Osteocyte (in vitro differentiated cells): ENCODE measurements at regions not wholly inside any gene's neighbourhood (a gene's known extent, or its start where the extent isn't known, plus 50 kb on each side); places are given as distances from the start of the nearest gene placed in this dataset.

Experiments
- DNase-seq: peaks from one replicate; pipeline ENCODE4 v3.0.0; 2021; ENCODE audit warnings: mixed read lengths; ENCODE audit not compliant: unreplicated experiment; ENCODE audit errors: extremely low spot score
- H3K27ac Mint-ChIP-seq: one replicate; pipeline ENCODE4 v1.8.0; 2021; ENCODE audit warnings: mild to moderate bottlenecking, mixed read lengths; ENCODE audit not compliant: unreplicated experiment
- H3K27me3 Mint-ChIP-seq: one replicate; pipeline ENCODE4 v1.8.0; 2021; ENCODE audit warnings: mixed read lengths; ENCODE audit not compliant: unreplicated experiment
- H3K36me3 Mint-ChIP-seq: one replicate; pipeline ENCODE4 v1.8.0; 2021; ENCODE audit warnings: mixed read lengths; ENCODE audit not compliant: unreplicated experiment
- H3K4me1 Mint-ChIP-seq: one replicate; pipeline ENCODE4 v1.8.0; 2021; ENCODE audit warnings: mixed read lengths; ENCODE audit not compliant: unreplicated experiment
- H3K4me3 Mint-ChIP-seq: one replicate; pipeline ENCODE4 v1.8.0; 2021; ENCODE audit warnings: mild to moderate bottlenecking, moderate library complexity, mixed read lengths; ENCODE audit not compliant: unreplicated experiment
- H3K9me3 Mint-ChIP-seq: one replicate; pipeline ENCODE4 v1.8.0; 2021; ENCODE audit warnings: mixed read lengths; ENCODE audit not compliant: unreplicated experiment
- CTCF ChIP-seq: fragments of 200-600 bp; sonication (generic); IDR thresholded peaks from 2 replicates; pipeline ENCODE4 v1.5.0; 2021; ENCODE audit warnings: antibody characterized with exemption, mild to moderate bottlenecking, moderate library complexity

GRCh38 chr6:9978480-9978879, 436.4 kb downstream of the TFAP2A start:
- no peak overlapping the region for H3K27ac Mint-ChIP-seq
- DNase-seq, result no peak
- H3K4me3 Mint-ChIP-seq, result no peak overlapping the region
- no peaks in the 10 kb centered on the region for H3K4me1 Mint-ChIP-seq
- H3K36me3 Mint-ChIP-seq, result no peaks in the 10 kb centered on the region
- H3K27me3 Mint-ChIP-seq, result peaks cover 3% of the 10 kb centered on the region
- peaks cover 2% of the 10 kb centered on the region for H3K9me3 Mint-ChIP-seq
- TF ChIP-seq CTCF, result no peak

- Mint-ChIP-seq H3K27me3 (peaks cover 3% of the 10 kb centered on the region), H3K9me3 (no peaks in the 10 kb centered on the region), H3K4me3 (no peak overlapping the region), H3K4me1 (no peaks in the 10 kb centered on the region), H3K27ac (no peak overlapping the region), H3K36me3 (no peaks in the 10 kb centered on the region)
- no peak for TF ChIP-seq CTCF
- DNase-seq, result no peak
Measured at GRCh38 chr6:9977411-9977810, 437.5 kb downstream of the TFAP2A start.

- TF ChIP-seq CTCF, result no peak
- Mint-ChIP-seq H3K4me3 (no peak overlapping the region), H3K27me3 (no peaks in the 10 kb centered on the region), H3K9me3 (no peaks in the 10 kb centered on the region), H3K36me3 (no peaks in the 10 kb centered on the region), H3K27ac (no peak overlapping the region), H3K4me1 (no peaks in the 10 kb centered on the region)
- DNase-seq, result no peak
Measured at GRCh38 chr6:9961646-9962045, 453.2 kb downstream of the TFAP2A start.

GRCh38 chr6:9957215-9957759, 457.6 kb downstream of the TFAP2A start:
- H3K36me3 Mint-ChIP-seq, result no peaks in the 10 kb centered on the region
- no peak overlapping the region for H3K4me3 Mint-ChIP-seq
- H3K27me3 Mint-ChIP-seq, result no peaks in the 10 kb centered on the region
- H3K4me1 Mint-ChIP-seq, result no peaks in the 10 kb centered on the region
- H3K9me3 Mint-ChIP-seq, result peaks cover 3% of the 10 kb centered on the region
- no peak for TF ChIP-seq CTCF
- DNase-seq, result no peak
- no peak overlapping the region for H3K27ac Mint-ChIP-seq

- Mint-ChIP-seq H3K4me3 (no peak overlapping the region), H3K4me1 (peaks cover 8% of the 10 kb centered on the region), H3K9me3 (peaks cover 4% of the 10 kb centered on the region), H3K27ac (no peak overlapping the region), H3K36me3 (no peaks in the 10 kb centered on the region), H3K27me3 (no peaks in the 10 kb centered on the region)
- no peak for TF ChIP-seq CTCF
- no peak for DNase-seq
Measured at GRCh38 chr6:9948678-9949077, 466.2 kb downstream of the TFAP2A start.
